Adrenal gland (tissue), 5 donors: ENCODE measurements at regions not wholly inside any gene's neighbourhood (a gene's known extent, or its start where the extent isn't known, plus 50 kb on each side); places are given as distances from the start of the nearest gene placed in this dataset.

Experiments
- CTCF ChIP-seq, 6 experiments: fragments of 450-650 bp in 4 of 6; fragments of 200-600 bp in 2 of 6; sonication (generic) in 1 of 6; IDR thresholded peaks; 1 replicate in 5 of 6; 2 replicates in 1 of 6; pipeline versions ENCODE4 v1.5.1 to v1.8.0; 2016 to 2021; ENCODE audit warnings: antibody characterized with exemption in 6 of 6, mild to moderate bottlenecking in 2 of 6, moderate library complexity in 1 of 6
- POLR2A ChIP-seq, 2 donors: fragments of 450-650 bp; IDR thresholded peaks; one replicate each; pipeline ENCODE4 v1.6.1; 2017; ENCODE audit warnings: antibody characterized with exemption in 2 of 2, mild to moderate bottlenecking in 2 of 2, moderate library complexity in 1 of 2
- donor health status: DM: no; HTN: no; CAD: no.

GRCh38 chr4:66373268-66373667 lies 703.0 kb upstream of the EPHA5 start:
- no peak for TF ChIP-seq CTCF (IDR thresholded peaks at IDR 0.05)
- no peak for TF ChIP-seq POLR2A (IDR thresholded peaks at IDR 0.05)
